ENCODE measurements at regions not wholly inside any gene's neighbourhood (a gene's known extent, or its start where the extent isn't known, plus 50 kb on each side); places are given as distances from the start of the nearest gene placed in this dataset.
"Not testable (repeated sequence)": the region's sequence is repeated elsewhere in the genome, so short reads cannot be mapped to it uniquely, and the experiment has no call there.

- no peak overlapping the region for H3K27ac Mint-ChIP-seq
- peaks cover 10% of the 10 kb centered on the region for H3K27me3 Mint-ChIP-seq
- ATAC-seq (replicated peaks) = no peak
- peaks cover 10% of the 10 kb centered on the region for H3K9me3 Mint-ChIP-seq
- no peaks in the 10 kb centered on the region for H3K36me3 Mint-ChIP-seq (ENCODE audit: low read depth)
- no peaks in the 10 kb centered on the region for H3K4me1 Mint-ChIP-seq
- H3K4me3 Mint-ChIP-seq = no peak overlapping the region
Observed at GRCh38 chr4:14387647-14388046, 614.6 kb upstream of the CPEB2 start.

- Mint-ChIP-seq H3K36me3 (ENCODE audit: low read depth) (no peaks in the 10 kb centered on the region), H3K4me1 (no peaks in the 10 kb centered on the region), H3K9me3 (peaks cover 6% of the 10 kb centered on the region), H3K27me3 (peaks cover 2% of the 10 kb centered on the region), H3K4me3 (no peak overlapping the region), H3K27ac (no peak overlapping the region)
- no peak for ATAC-seq (replicated peaks)
Observed at GRCh38 chr4:14392378-14392777, 609.9 kb upstream of the CPEB2 start.

- H3K9me3 Mint-ChIP-seq = peaks cover 9% of the 10 kb centered on the region
- no peaks in the 10 kb centered on the region for H3K36me3 Mint-ChIP-seq (ENCODE audit: low read depth)
- ATAC-seq (replicated peaks) = no peak
- no peak overlapping the region for H3K27ac Mint-ChIP-seq
- H3K4me3 Mint-ChIP-seq = no peak overlapping the region
- no peaks in the 10 kb centered on the region for H3K4me1 Mint-ChIP-seq
- H3K27me3 Mint-ChIP-seq = no peaks in the 10 kb centered on the region
Observed at GRCh38 chr4:14396183-14396582, 606.1 kb upstream of the CPEB2 start.

DNA sequence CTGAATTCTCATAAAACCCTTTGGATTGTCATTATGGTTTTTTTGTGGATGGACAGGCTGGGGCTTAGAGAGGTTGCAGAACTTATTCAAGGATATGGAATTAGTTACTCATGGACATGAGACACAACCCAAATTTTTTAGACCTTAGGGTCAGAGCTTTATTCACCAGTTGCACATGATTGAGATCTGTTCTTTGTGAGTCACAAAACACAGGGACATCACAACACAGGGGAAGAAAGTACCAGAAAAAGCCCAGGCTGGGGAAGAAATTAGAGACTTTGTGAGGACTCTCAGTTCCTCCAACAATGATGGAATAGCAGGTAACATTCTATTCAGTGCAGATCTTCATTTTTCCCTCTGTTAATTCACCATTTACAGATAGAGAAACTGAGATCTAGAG lies 602.4 kb upstream of the CPEB2 start:
- Mint-ChIP-seq H3K27me3 (no peaks in the 10 kb centered on the region), H3K4me3 (no peak overlapping the region), H3K9me3 (peaks cover 9% of the 10 kb centered on the region), H3K36me3 (ENCODE audit: low read depth) (no peaks in the 10 kb centered on the region), H3K27ac (no peak overlapping the region), H3K4me1 (no peaks in the 10 kb centered on the region)
- ATAC-seq (replicated peaks) = no peak

GRCh38 chr4:14400307-14400706 lies 602.0 kb upstream of the CPEB2 start:
- Mint-ChIP-seq H3K36me3 (ENCODE audit: low read depth) (no peaks in the 10 kb centered on the region), H3K4me1 (no peaks in the 10 kb centered on the region), H3K9me3 (peaks cover 9% of the 10 kb centered on the region), H3K4me3 (no peak overlapping the region), H3K27me3 (no peaks in the 10 kb centered on the region), H3K27ac (no peak overlapping the region)
- ATAC-seq (replicated peaks) = no peak

- Mint-ChIP-seq H3K4me1 (no peaks in the 10 kb centered on the region), H3K9me3 (peaks cover 9% of the 10 kb centered on the region), H3K4me3 (no peak overlapping the region), H3K27ac (no peak overlapping the region), H3K36me3 (ENCODE audit: low read depth) (no peaks in the 10 kb centered on the region), H3K27me3 (no peaks in the 10 kb centered on the region)
- ATAC-seq (replicated peaks) = no peak
Observed at GRCh38 chr4:14403132-14403531, 599.1 kb upstream of the CPEB2 start.

DNA sequence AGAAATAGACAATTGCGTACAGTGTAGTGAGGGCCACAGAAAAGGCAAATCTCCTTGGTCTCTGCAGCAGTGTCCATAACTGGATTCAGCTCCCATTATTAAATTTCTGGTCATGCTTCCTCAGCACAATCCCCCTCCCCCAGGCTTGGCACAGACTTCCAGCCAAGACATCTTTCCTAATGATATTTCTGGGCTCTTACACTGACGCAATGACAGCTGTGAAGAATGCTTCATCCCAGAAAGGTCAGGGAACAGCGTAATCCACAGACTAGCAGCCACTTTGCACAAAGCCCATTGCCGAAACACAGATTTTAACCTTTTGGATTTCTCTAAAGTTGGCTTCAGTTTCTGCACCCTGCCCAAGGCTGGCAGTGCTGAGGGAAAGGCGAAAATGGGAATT lies 597.6 kb upstream of the CPEB2 start:
- no peaks in the 10 kb centered on the region for H3K36me3 Mint-ChIP-seq (ENCODE audit: low read depth)
- H3K27ac Mint-ChIP-seq = no peak overlapping the region
- H3K27me3 Mint-ChIP-seq = no peaks in the 10 kb centered on the region
- no peak for ATAC-seq (replicated peaks)
- H3K9me3 Mint-ChIP-seq = peaks cover 6% of the 10 kb centered on the region
- H3K4me3 Mint-ChIP-seq = no peak overlapping the region
- no peaks in the 10 kb centered on the region for H3K4me1 Mint-ChIP-seq

DNA sequence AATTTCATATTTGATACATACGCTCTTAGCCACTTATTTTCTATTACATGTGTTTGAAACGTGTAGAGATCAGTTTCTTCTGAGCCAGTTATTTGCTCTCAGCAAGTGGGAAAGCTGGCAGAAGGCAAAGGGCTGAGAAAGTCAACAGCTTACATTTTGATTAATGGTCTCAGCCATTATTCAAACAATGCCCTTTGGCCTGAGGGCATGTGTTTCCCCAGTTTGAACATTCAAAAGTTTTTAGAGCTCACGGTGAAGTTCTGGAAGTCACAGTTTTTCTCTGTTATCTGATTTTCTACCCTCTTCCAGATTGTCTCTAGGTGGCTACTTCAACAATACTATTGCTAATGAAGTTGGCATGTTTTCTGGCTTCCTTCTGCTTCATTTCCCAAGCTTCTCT lies 591.8 kb upstream of the CPEB2 start:
- H3K27ac Mint-ChIP-seq = no peak overlapping the region
- ATAC-seq (replicated peaks) = no peak
- no peaks in the 10 kb centered on the region for H3K4me1 Mint-ChIP-seq
- H3K36me3 Mint-ChIP-seq (ENCODE audit: low read depth) = no peaks in the 10 kb centered on the region
- H3K27me3 Mint-ChIP-seq = no peaks in the 10 kb centered on the region
- no peak overlapping the region for H3K4me3 Mint-ChIP-seq
- no peaks in the 10 kb centered on the region for H3K9me3 Mint-ChIP-seq

DNA sequence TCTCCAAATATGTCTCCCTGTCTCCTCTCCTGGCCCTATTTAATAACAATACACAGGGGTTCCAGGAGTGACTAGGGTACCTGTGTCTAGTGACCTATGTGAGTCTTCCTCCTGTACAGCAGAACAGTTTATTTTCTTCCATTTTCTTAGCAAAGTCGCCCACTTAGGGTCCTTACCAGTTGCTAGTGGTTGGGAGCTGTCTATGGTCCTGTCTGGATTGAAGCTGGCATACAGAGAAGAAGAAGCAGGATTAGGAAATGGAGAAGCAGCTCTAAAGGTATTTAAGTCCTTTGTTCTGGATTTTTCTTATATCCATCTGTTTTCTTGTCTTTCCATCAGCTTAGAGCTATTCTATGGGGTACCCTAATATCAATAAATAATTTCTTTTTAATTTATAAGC lies 587.1 kb upstream of the CPEB2 start:
- no peaks in the 10 kb centered on the region for H3K36me3 Mint-ChIP-seq (ENCODE audit: low read depth)
- no peak for ATAC-seq (replicated peaks)
- H3K4me3 Mint-ChIP-seq = no peak overlapping the region
- no peak overlapping the region for H3K27ac Mint-ChIP-seq
- no peaks in the 10 kb centered on the region for H3K27me3 Mint-ChIP-seq
- no peaks in the 10 kb centered on the region for H3K9me3 Mint-ChIP-seq
- no peaks in the 10 kb centered on the region for H3K4me1 Mint-ChIP-seq

- Mint-ChIP-seq H3K9me3 (no peaks in the 10 kb centered on the region), H3K27ac (no peak overlapping the region), H3K27me3 (no peaks in the 10 kb centered on the region), H3K4me3 (no peak overlapping the region), H3K36me3 (ENCODE audit: low read depth) (no peaks in the 10 kb centered on the region), H3K4me1 (no peaks in the 10 kb centered on the region)
- no peak for ATAC-seq (replicated peaks)
Observed at GRCh38 chr4:14419516-14419915, 582.8 kb upstream of the CPEB2 start.

- H3K4me3 Mint-ChIP-seq; H3K27me3 Mint-ChIP-seq; H3K36me3 Mint-ChIP-seq (ENCODE audit: low read depth); H3K4me1 Mint-ChIP-seq; H3K27ac Mint-ChIP-seq; ATAC-seq (replicated peaks): not testable (repeated sequence)
- peaks cover 17% of the 10 kb centered on the region for H3K9me3 Mint-ChIP-seq
Observed at GRCh38 chr4:14426297-14426696, 576.0 kb upstream of the CPEB2 start.

- Mint-ChIP-seq H3K9me3 (peaks cover 17% of the 10 kb centered on the region), H3K27me3 (no peaks in the 10 kb centered on the region), H3K4me3 (no peak overlapping the region), H3K27ac (no peak overlapping the region), H3K4me1 (no peaks in the 10 kb centered on the region), H3K36me3 (ENCODE audit: low read depth) (no peaks in the 10 kb centered on the region)
- ATAC-seq (replicated peaks) = no peak
Observed at GRCh38 chr4:14428125-14428524, 574.2 kb upstream of the CPEB2 start.

DNA sequence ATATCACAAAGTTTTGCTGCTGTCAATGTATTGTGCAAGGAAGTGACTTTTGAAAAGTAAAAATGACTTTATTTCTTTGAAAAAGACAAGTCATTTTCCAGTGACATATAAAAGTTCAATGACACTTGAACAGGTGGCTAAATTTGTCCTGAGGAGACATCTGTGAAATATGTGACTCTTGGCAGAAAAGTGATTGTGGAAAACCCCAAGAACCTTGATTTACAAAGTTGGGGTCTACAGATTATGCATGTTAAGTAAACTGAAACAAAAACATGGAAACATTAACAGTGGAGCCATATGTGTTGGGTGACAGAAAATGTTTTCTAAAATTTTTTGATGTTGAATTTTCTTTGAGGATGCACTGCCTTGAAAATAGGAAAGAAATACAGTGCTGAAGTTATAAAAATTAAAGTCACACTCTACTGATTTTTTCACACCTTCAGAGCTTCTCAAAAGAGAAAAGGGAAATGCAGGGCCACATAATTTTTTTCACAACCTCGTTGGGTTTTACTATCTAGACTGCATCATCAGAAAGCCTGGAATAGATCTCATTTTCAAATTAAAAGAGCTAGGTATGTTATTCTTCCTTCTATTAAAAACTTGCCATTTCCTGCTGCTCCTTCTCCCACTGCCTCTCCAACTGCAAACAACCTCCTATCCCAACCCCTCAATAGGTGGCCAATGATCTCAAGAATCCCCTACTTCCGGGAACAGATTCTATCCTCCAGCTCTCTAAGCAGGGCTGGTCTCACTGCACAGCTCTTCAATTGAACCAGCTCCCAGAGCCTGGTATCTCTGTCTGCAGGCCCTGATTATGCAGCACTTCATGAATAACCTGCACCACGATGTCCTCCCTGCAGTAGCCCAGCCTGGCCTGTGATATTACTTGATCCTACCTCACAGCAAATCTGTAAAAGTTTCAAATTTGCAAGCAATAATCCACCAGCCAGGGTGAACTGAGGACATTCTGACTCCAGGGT lies 570.8 kb upstream of the CPEB2 start:
- Mint-ChIP-seq H3K36me3 (ENCODE audit: low read depth) (no peaks in the 10 kb centered on the region), H3K4me3 (no peak overlapping the region), H3K9me3 (peaks cover 12% of the 10 kb centered on the region), H3K27ac (no peak overlapping the region), H3K4me1 (no peaks in the 10 kb centered on the region), H3K27me3 (no peaks in the 10 kb centered on the region)
- ATAC-seq (replicated peaks) = no peak

DNA sequence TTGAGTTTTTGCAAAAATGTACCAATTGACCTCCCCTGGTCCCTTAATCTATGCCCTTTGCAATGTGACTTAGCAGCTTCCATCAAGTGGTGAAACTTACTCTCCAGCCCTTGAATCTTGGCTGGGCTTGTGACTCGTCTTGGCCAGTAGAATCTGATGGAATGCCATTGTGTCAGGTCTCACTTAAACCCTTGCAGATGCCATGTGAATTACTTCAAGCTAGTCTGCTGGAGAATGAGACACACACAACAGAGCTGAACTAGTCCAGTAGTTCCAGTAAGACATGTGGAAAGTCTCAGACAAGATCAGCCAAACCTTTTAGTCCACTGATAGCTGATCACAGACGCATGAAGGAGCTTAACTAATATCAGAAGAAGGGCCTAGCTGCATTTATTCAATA lies 567.8 kb upstream of the CPEB2 start:
- no peak overlapping the region for H3K4me3 Mint-ChIP-seq
- H3K9me3 Mint-ChIP-seq = no peaks in the 10 kb centered on the region
- H3K27me3 Mint-ChIP-seq = no peaks in the 10 kb centered on the region
- H3K36me3 Mint-ChIP-seq (ENCODE audit: low read depth) = no peaks in the 10 kb centered on the region
- ATAC-seq (replicated peaks) = no peak
- H3K4me1 Mint-ChIP-seq = no peaks in the 10 kb centered on the region
- no peak overlapping the region for H3K27ac Mint-ChIP-seq

DNA sequence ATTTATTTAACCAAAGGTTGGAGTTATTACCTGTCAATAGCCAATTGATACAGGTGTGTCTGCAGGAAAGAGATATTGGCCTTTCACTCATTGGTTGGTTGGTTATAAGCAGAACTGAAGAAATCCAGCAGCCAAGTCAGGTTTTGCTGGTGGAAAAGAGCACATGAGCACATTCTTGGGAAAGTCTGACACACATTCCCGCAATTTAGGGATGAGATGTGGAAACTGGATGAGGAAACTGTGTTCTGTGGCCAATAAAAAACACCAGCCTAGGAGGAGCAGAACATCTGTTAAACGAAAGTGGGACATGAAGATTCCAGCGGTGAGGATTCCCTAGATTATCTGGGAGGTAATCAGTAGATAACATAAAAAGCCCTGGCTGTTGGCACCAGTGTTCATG lies 567.4 kb upstream of the CPEB2 start:
- Mint-ChIP-seq H3K27ac (no peak overlapping the region), H3K4me3 (no peak overlapping the region), H3K4me1 (no peaks in the 10 kb centered on the region), H3K27me3 (no peaks in the 10 kb centered on the region), H3K36me3 (ENCODE audit: low read depth) (no peaks in the 10 kb centered on the region), H3K9me3 (no peaks in the 10 kb centered on the region)
- no peak for ATAC-seq (replicated peaks)

Data from activated T-helper 17 cell treated with anti-CD3 and anti-CD28 coated beads, Interleukin-2, amount 50 U/mL, for 72 hours (primary cell).